K562 (cell line): ENCODE measurements at regions not wholly inside any gene's neighbourhood (a gene's known extent, or its start where the extent isn't known, plus 50 kb on each side); places are given as distances from the start of the nearest gene placed in this dataset.

Source experiments
- ATAC-seq: fragments of 200-7000 bp; cut with Tn5 transposase; 3 replicates; pipeline ENCODE4 v1.9.1; 2020; ENCODE audit warnings: moderate library complexity
- BruUV-seq: library from RNA; stranded (reverse); fragments of 400-500 nt; replicated peaks from 2 replicates; lab custom pipeline; 2021; lab: Mats Ljungman, UMichigan
- CTCF ChIA-PET: fragments of 300-600 bp; formaldehyde crosslinking; extraction: SDS; loops from one replicate; lab custom pipeline; 2021; ENCODE audit warnings: low intra/inter-chr PET ratio; lab: Yijun Ruan, JAX
- POLR2A ChIA-PET: fragments of 300-600, 350-650 bp; sonication (Branson Sonifier 250); formaldehyde crosslinking; extraction: SDS; loops from one replicate; lab custom pipeline; 2021; ENCODE audit warnings: antibody characterized with exemption, inconsistent platforms; lab: Yijun Ruan, JAX
- DNase-seq, 4 experiments: peaks; one replicate each; pipeline versions ENCODE4 v3.0.0 to v3.0.0-alpha.2; 2011 to 2018; ENCODE audit warnings: low spot score in 3 of 4, mixed read lengths in 3 of 4; ENCODE audit errors: extremely low read depth in 1 of 4
- FAIRE-seq: peaks from 2 replicates; lab custom pipeline; 2011; peaks lifted over from hg19 to GRCh38; lab: Jason Lieb, UNC
- H2AFZ ChIP-seq: 2 replicates; pipeline ENCODE4 v1.6.0; 2011; ENCODE audit warnings: low read depth, low read length, control low read depth, inconsistent platforms
- H3K27ac ChIP-seq: fragments of 200-600 bp; 3 replicates; pipeline ENCODE4 v1.8.0; 2011; ENCODE audit warnings: low read depth, mild to moderate bottlenecking, control low read depth, inconsistent platforms, low read length, moderate library complexity, mixed read lengths; ENCODE audit errors: extremely low read depth
- H3K27me3 ChIP-seq, 2 experiments: fragments of 300-600 bp in 1 of 2; 2 replicates in 1 of 2; 3 replicates in 1 of 2; pipeline versions ENCODE4 v1.6.0 to v1.8.0; 2011; ENCODE audit warnings: inconsistent platforms in 2 of 2, low read length in 2 of 2, mild to moderate bottlenecking in 1 of 2, mixed read lengths in 1 of 2, moderate library complexity in 1 of 2; ENCODE audit not compliant: control insufficient read depth in 2 of 2, insufficient read depth in 2 of 2
- H3K36me3 ChIP-seq: fragments of 300-600 bp; 3 replicates; pipeline ENCODE4 v1.8.0; 2011; ENCODE audit warnings: mild to moderate bottlenecking, low read length, inconsistent platforms; ENCODE audit not compliant: control insufficient read depth, insufficient read depth
- H3K4me1 ChIP-seq, 2 experiments: fragments of 200-600 bp in 1 of 2; replicated peaks in 1 of 2; 2 replicates in 1 of 2; 3 replicates in 1 of 2; pipeline versions ENCODE4 v1.5.1 to v1.8.0; 2011; ENCODE audit warnings: inconsistent platforms in 2 of 2, low read length in 2 of 2, mild to moderate bottlenecking in 1 of 2, mixed read lengths in 1 of 2, moderate library complexity in 1 of 2; ENCODE audit not compliant: control insufficient read depth in 2 of 2, insufficient read depth in 2 of 2
- H3K4me2 ChIP-seq: 2 replicates; pipeline ENCODE4 v1.6.1; 2011; ENCODE audit warnings: low read length, control low read depth, inconsistent platforms, mixed read lengths; ENCODE audit not compliant: insufficient read depth
- H3K4me3 ChIP-seq: fragments of 200-600 bp; sonication (generic), shearing (Covaris generic); 2 replicates; pipeline ENCODE4 v1.5.1; 2016; ENCODE audit warnings: control low read depth, inconsistent platforms
- H3K79me2 ChIP-seq: fragments of 200-600 bp; 3 replicates; pipeline ENCODE4 v1.8.0; 2011; ENCODE audit warnings: low read length, inconsistent platforms; ENCODE audit not compliant: control insufficient read depth, insufficient read depth
- H3K9ac ChIP-seq, 2 experiments: 2 replicates each; pipeline versions ENCODE4 v1.6.0 to v1.6.1; 2011; ENCODE audit warnings: low read depth in 2 of 2, low read length in 2 of 2, control low read depth in 1 of 2, inconsistent platforms in 1 of 2, mild to moderate bottlenecking in 1 of 2, mixed read lengths in 1 of 2; ENCODE audit not compliant: insufficient read depth in 1 of 2
- H3K9me1 ChIP-seq: one replicate; pipeline ENCODE4 v1.6.0; 2011; ENCODE audit warnings: inconsistent platforms, mild to moderate bottlenecking, low read length, moderate library complexity; ENCODE audit not compliant: control insufficient read depth, insufficient read depth
- H3K9me3 ChIP-seq: replicated peaks from 2 replicates; pipeline ENCODE4 v1.5.1; 2011; ENCODE audit warnings: low read depth, low read length, inconsistent platforms; ENCODE audit not compliant: control insufficient read depth, insufficient read depth
- H4K20me1 ChIP-seq: replicated peaks from 2 replicates; pipeline ENCODE4 v1.6.1; 2011; ENCODE audit warnings: low read length, inconsistent platforms, mixed read lengths; ENCODE audit not compliant: control insufficient read depth, insufficient read depth
- ETV1 ChIP-seq: fragments of 450-650 bp; conservative IDR thresholded peaks from 2 replicates; pipeline ENCODE4 v1.6.1; 2016; ENCODE audit warnings: missing genetic modification characterization, control low read depth, low read depth, missing compliant biosample characterization
- KHSRP ChIP-seq: fragments of 450-650 bp; IDR thresholded peaks from 2 replicates; pipeline ENCODE4 v1.6.1; 2017
- POLR2AphosphoS2 ChIP-seq: IDR thresholded peaks from 2 replicates; pipeline ENCODE4 v1.6.1; 2012; ENCODE audit warnings: low read length, improper control_type of control experiment
- ZNF277 ChIP-seq: fragments of 250-450 bp; sonication (Bioruptor Pico); IDR thresholded peaks from 2 replicates; pipeline ENCODE4 v1.8.0; 2022; ENCODE audit warnings: inconsistent platforms, mild to moderate bottlenecking, moderate library complexity, borderline replicate concordance
- ZNF589 ChIP-seq: fragments of 200-800 bp; sonication (Bioruptor generic); IDR thresholded peaks from 2 replicates; pipeline ENCODE4 v1.6.1; 2016; ENCODE audit warnings: low read depth, missing genetic modification characterization, missing compliant biosample characterization
- WGBS: fragments of 100-300 bp; shearing (Covaris generic); methylation state at CpG from one replicate; pipeline ENCODE4 v1.1.6; 2016; ENCODE audit warnings: low coverage, mixed read lengths; ENCODE audit not compliant: insufficient coverage; ENCODE audit errors: missing lambda C conversion rate; 5-methylcytosine and 5-hydroxymethylcytosine counted together
- in situ Hi-C: fragments of 300-500 bp; cut with MboI; formaldehyde crosslinking; loops from 4 replicates; pipeline ENCODE4 v1.15.0; 2018; ENCODE audit warnings: inconsistent platforms, mixed read lengths
- intact Hi-C: fragments of 100-400 bp; cut with micrococcal nuclease; formaldehyde crosslinking; loops from 2 replicates; pipeline ENCODE4 v1.14.2; 2022

- no peak overlapping the region for H2AFZ ChIP-seq
- WGBS: 0% methylated on average over 12 of the region's 12 CpGs
- H3K9me1 ChIP-seq: no peaks in the 10 kb centered on the region
- peaks cover 0 to under 1% of the 10 kb centered on the region in 2 experiments; a peak in 1 of 5 replicates for H3K4me1 ChIP-seq
- CTCF ChIA-PET: no interaction called here
- no peak overlapping the region for H3K4me2 ChIP-seq
- ATAC-seq (no peak), FAIRE-seq (no peak), DNase-seq (no peak)
- H4K20me1 ChIP-seq: no peaks in the 10 kb centered on the region
- no peak overlapping the region for H3K27ac ChIP-seq
- no TSS peak for BruUV-seq
- H3K36me3 ChIP-seq: no peaks in the 10 kb centered on the region
- H3K9ac ChIP-seq: no peak overlapping the region
- H3K4me3 ChIP-seq: no peak overlapping the region
- no peaks in the 10 kb centered on the region for H3K79me2 ChIP-seq
- TF ChIP-seq KHSRP: no peak
- TF ChIP-seq ZNF589 (CRISPR knock-in tag): no peak
- no peak for TF ChIP-seq ETV1 (tag)
- TF ChIP-seq POLR2AphosphoS2: no peak
- H3K27me3 ChIP-seq: peaks cover 0 to 24% of the 10 kb centered on the region in 2 experiments; a peak in 2 of 5 replicates
- in situ Hi-C loops (no loop called here), intact Hi-C loops (no loop called here)
- H3K9me3 ChIP-seq: no peaks in the 10 kb centered on the region
- POLR2A ChIA-PET: interaction anchor here (0.6 kb wide), 1 partner anchor 328 kb away, joined by 3 read pairs; no protein-coding TSS in a partner anchor
Measured at GRCh38 chr6:170067923-170068360, 222.9 kb downstream of the DLL1 start.

GRCh38 chr6:170067181-170067641, 223.7 kb downstream of the DLL1 start:
- FAIRE-seq (no peak), ATAC-seq (no peak), DNase-seq (no peak)
- H3K9me3 ChIP-seq: no peaks in the 10 kb centered on the region
- POLR2A ChIA-PET: interaction anchor here (0.6 to 0.7 kb wide), 2 partner anchors 18 to 329 kb away, joined by 3 to 4 read pairs; no protein-coding TSS in a partner anchor
- 1% methylated on average over 18 of the region's 18 CpGs for WGBS
- in situ Hi-C loops: no loop called here
- H3K9ac ChIP-seq: no peak overlapping the region
- no peak overlapping the region for H2AFZ ChIP-seq
- H3K4me3 ChIP-seq: no peak overlapping the region
- peaks cover 0 to 32% of the 10 kb centered on the region in 2 experiments; a peak in 3 of 5 replicates for H3K27me3 ChIP-seq
- no peaks in the 10 kb centered on the region for H3K79me2 ChIP-seq
- no peaks in the 10 kb centered on the region for H3K9me1 ChIP-seq
- no peak overlapping the region for H3K4me2 ChIP-seq
- H4K20me1 ChIP-seq: no peaks in the 10 kb centered on the region
- intact Hi-C loops: no loop called here
- H3K27ac ChIP-seq: no peak overlapping the region
- CTCF ChIA-PET: no interaction called here
- peaks cover 0 to 4% of the 10 kb centered on the region in 2 experiments; a peak in 1 of 5 replicates for H3K4me1 ChIP-seq
- BruUV-seq: no TSS peak
- H3K36me3 ChIP-seq: no peaks in the 10 kb centered on the region
- no peak for TF ChIP-seq ZNF277 (CRISPR knock-in tag)
